ENCODE measurements at regions not wholly inside any gene's neighbourhood (a gene's known extent, or its start where the extent isn't known, plus 50 kb on each side); places are given as distances from the start of the nearest gene placed in this dataset.

DNA sequence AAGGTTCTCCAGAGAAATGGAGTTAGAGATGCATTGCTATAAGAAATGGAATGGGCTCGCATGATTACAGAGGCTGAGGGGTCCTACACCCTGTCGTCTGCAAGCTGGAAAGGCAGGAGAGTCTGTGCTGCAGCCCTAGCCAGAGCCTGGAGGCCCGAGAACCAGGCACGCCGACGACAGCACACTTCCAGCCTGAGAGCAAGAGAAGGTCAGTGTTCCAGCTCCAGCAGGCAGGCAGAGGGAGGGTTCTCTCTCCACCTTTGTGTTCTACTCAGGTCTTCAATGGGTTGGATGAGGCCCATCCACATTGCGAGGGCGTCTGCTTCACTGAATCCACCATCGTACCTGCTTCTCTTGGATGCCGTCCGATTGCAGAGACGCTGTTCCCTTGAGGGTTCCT is 177.6 kb upstream of the HDAC4 start:
- no peak for ATAC-seq
- no peak for TF ChIP-seq ZC3H10 (CRISPR knock-in tag; IDR thresholded peaks at IDR 0.05)
- no peak for TF ChIP-seq ESRRG (CRISPR knock-in tag; IDR thresholded peaks at IDR 0.05)
- no peak for TF ChIP-seq GLIS3 (CRISPR knock-in tag; IDR thresholded peaks at IDR 0.05)
- TF ChIP-seq PATZ1 (CRISPR knock-in tag; IDR thresholded peaks at IDR 0.05; ENCODE audit: borderline replicate concordance) = no peak
- TF ChIP-seq TCF4 (CRISPR knock-in tag; IDR thresholded peaks at IDR 0.05; ENCODE audit: borderline replicate concordance) = no peak
- TF ChIP-seq SNAI2 (CRISPR knock-in tag; IDR thresholded peaks at IDR 0.05) = no peak
- TF ChIP-seq ZFP3 (CRISPR knock-in tag; IDR thresholded peaks at IDR 0.05) = no peak
- TF ChIP-seq ZNF8 (CRISPR knock-in tag; IDR thresholded peaks at IDR 0.05) = no peak
- no peak for TF ChIP-seq BACH2 (CRISPR knock-in tag; IDR thresholded peaks at IDR 0.05; ENCODE audit: borderline replicate concordance)
- TF ChIP-seq, protein P1, sequence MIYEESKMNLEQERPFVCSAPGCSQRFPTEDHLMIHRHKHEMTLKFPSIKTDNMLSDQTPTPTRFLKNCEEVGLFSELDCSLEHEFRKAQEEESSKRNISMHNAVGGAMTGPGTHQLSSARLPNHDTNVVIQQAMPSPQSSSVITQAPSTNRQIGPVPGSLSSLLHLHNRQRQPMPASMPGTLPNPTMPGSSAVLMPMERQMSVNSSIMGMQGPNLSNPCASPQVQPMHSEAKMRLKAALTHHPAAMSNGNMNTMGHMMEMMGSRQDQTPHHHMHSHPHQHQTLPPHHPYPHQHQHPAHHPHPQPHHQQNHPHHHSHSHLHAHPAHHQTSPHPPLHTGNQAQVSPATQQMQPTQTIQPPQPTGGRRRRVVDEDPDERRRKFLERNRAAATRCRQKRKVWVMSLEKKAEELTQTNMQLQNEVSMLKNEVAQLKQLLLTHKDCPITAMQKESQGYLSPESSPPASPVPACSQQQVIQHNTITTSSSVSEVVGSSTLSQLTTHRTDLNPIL (CRISPR knock-in tag; IDR thresholded peaks at IDR 0.05; ENCODE audit: low read depth) = no peak
- no peak for TF ChIP-seq OSR1 (CRISPR knock-in tag; IDR thresholded peaks at IDR 0.05)
- TF ChIP-seq CSDC2 (CRISPR knock-in tag; IDR thresholded peaks at IDR 0.05) = no peak
- TF ChIP-seq TSHZ2 (CRISPR knock-in tag; IDR thresholded peaks at IDR 0.05) = no peak
- TF ChIP-seq, protein P2, sequence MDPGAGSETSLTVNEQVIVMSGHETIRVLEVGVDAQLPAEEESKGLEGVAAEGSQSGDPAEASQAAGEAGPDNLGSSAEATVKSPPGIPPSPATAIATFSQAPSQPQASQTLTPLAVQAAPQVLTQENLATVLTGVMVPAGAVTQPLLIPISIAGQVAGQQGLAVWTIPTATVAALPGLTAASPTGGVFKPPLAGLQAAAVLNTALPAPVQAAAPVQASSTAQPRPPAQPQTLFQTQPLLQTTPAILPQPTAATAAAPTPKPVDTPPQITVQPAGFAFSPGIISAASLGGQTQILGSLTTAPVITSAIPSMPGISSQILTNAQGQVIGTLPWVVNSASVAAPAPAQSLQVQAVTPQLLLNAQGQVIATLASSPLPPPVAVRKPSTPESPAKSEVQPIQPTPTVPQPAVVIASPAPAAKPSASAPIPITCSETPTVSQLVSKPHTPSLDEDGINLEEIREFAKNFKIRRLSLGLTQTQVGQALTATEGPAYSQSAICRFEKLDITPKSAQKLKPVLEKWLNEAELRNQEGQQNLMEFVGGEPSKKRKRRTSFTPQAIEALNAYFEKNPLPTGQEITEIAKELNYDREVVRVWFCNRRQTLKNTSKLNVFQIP (CRISPR knock-in tag; IDR thresholded peaks at IDR 0.05; ENCODE audit: borderline replicate concordance, low read depth) = no peak

- no peak for ATAC-seq
- TF ChIP-seq ZNF565 (CRISPR knock-in tag; conservative IDR thresholded peaks at IDR 0.05; ENCODE audit: low read depth) (no peak), BACH2 (CRISPR knock-in tag; IDR thresholded peaks at IDR 0.05; ENCODE audit: borderline replicate concordance) (no peak), ISL1 (CRISPR knock-in tag; IDR thresholded peaks at IDR 0.05) (no peak), TCF4 (CRISPR knock-in tag; IDR thresholded peaks at IDR 0.05; ENCODE audit: borderline replicate concordance) (no peak), CSDC2 (CRISPR knock-in tag; IDR thresholded peaks at IDR 0.05) (no peak), PPARA (CRISPR knock-in tag; IDR thresholded peaks at IDR 0.05; ENCODE audit: borderline replicate concordance) (no peak), ESRRG (CRISPR knock-in tag; IDR thresholded peaks at IDR 0.05) (no peak), OSR1 (CRISPR knock-in tag; IDR thresholded peaks at IDR 0.05) (no peak), GLIS3 (CRISPR knock-in tag; IDR thresholded peaks at IDR 0.05) (no peak), PATZ1 (CRISPR knock-in tag; IDR thresholded peaks at IDR 0.05; ENCODE audit: borderline replicate concordance) (no peak)
These were observed 177.1 kb upstream of the HDAC4 start for GRCh38 chr2:239577935-239578334.

GRCh38 chr2:239576784-239577685 is 176.2 kb upstream of the HDAC4 start:
- ATAC-seq = no peak
- TF ChIP-seq ZC3H10 (CRISPR knock-in tag; IDR thresholded peaks at IDR 0.05) (no peak), ZNF565 (CRISPR knock-in tag; conservative IDR thresholded peaks at IDR 0.05; ENCODE audit: low read depth) (no peak), ESRRG (CRISPR knock-in tag; IDR thresholded peaks at IDR 0.05) (no peak), TSHZ2 (CRISPR knock-in tag; IDR thresholded peaks at IDR 0.05) (no peak), CSDC2 (CRISPR knock-in tag; IDR thresholded peaks at IDR 0.05) (no peak), ZFP3 (CRISPR knock-in tag; IDR thresholded peaks at IDR 0.05) (no peak), TOX (CRISPR knock-in tag; IDR thresholded peaks at IDR 0.05; ENCODE audit: borderline replicate concordance) (no peak), PPARA (CRISPR knock-in tag; IDR thresholded peaks at IDR 0.05; ENCODE audit: borderline replicate concordance) (no peak)
- TF ChIP-seq, protein P1 (CRISPR knock-in tag; IDR thresholded peaks at IDR 0.05; ENCODE audit: low read depth) = no peak
- TF ChIP-seq, protein P2 (CRISPR knock-in tag; IDR thresholded peaks at IDR 0.05; ENCODE audit: borderline replicate concordance, low read depth) = no peak
